Activated gamma-delta T cell treated with Interleukin-2 at 50 U/mL for 16 hours (primary cell): ENCODE measurements at regions not wholly inside any gene's neighbourhood (a gene's known extent, or its start where the extent isn't known, plus 50 kb on each side); places are given as distances from the start of the nearest gene placed in this dataset.
"Not testable (repeated sequence)": the region's sequence is repeated elsewhere in the genome, so short reads cannot be mapped to it uniquely, and the experiment has no call there.

Experiments
- DNase-seq: peaks from one replicate; pipeline ENCODE4 v3.0.0-alpha.2; 2020

GRCh38 chr6:1445650-1446330 lies 56.4 kb downstream of the FOXF2 start:
- DNase-seq, result no peak

- no peak for DNase-seq
Observed at GRCh38 chr6:1449896-1450295, 60.5 kb downstream of the FOXF2 start.

GRCh38 chr6:1453024-1453423 lies 63.6 kb downstream of the FOXF2 start:
- no peak for DNase-seq

GRCh38 chr6:1456816-1457215 lies 67.4 kb downstream of the FOXF2 start:
- not testable (repeated sequence) for DNase-seq

DNA sequence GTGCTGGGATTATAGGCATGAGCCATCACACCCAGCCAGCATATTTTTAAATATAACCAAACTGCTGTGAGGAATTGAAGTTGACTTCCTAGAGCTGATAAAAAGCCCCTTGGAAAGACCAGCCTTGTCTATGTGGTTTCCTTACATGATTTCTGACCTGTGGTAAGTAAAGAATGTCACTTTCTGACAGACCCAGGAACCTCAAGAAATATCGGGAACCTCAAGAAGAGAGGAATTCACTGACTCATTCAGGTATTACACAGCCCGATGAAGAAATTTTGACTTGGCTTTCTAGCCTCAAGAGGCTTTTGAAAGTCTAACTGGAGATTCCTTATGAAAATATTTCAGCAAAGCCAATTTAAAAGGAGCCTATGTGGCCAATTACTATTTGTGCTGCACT lies 71.8 kb downstream of the FOXF2 start:
- DNase-seq, result no peak

DNA sequence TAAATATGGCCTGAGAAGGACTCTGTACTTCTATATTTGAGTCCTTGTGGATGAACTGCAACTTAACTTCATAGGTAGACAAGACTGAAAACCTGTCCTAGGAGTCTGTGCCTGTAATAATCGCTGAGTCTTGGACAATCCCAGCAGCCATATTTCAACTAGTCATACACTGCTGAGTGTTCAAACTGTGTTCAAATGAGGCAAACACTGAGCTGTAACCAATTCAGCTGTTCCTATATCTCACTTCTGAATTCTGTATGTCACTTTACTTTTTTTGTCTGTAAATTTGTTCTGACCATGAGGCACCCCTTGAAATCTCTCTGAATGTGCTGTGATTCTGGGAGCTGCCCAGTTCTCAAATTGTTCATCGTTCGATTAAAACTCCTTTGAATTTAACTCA lies 72.4 kb downstream of the FOXF2 start:
- no peak for DNase-seq

GRCh38 chr6:1463275-1463674 lies 73.9 kb downstream of the FOXF2 start:
- DNase-seq, result no peak

GRCh38 chr6:1463751-1464426 lies 74.5 kb downstream of the FOXF2 start:
- no peak for DNase-seq

- no peak for DNase-seq
Observed at GRCh38 chr6:1464781-1465370, 75.5 kb downstream of the FOXF2 start.

DNA sequence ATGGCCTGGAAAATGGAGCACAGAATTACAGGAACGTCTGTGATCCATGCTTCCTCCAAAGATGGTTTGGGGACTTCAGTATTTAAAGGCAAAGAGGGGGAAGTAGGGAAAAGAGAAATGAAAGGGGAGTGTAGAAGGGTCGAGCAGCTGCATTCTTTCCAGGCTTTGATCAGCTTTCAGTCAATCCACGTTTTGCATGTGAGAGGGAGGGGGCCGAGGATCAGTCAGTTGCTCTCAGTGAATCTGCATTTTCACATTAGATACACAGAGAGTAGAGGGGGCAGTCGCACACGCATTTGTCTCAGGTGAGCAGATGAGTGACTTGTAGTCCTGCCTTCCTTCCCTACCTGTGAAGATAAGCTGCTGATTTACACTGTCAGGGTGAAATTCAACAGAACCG lies 78.8 kb downstream of the FOXF2 start:
- no peak for DNase-seq

- no peak for DNase-seq
Observed at GRCh38 chr6:1470040-1470439, 80.7 kb downstream of the FOXF2 start.

GRCh38 chr6:1472643-1473042 lies 83.3 kb downstream of the FOXF2 start:
- no peak for DNase-seq

GRCh38 chr6:1473166-1473565 lies 83.8 kb downstream of the FOXF2 start:
- DNase-seq, result no peak

GRCh38 chr6:1473598-1473997 lies 84.2 kb downstream of the FOXF2 start:
- DNase-seq, result no peak

DNA sequence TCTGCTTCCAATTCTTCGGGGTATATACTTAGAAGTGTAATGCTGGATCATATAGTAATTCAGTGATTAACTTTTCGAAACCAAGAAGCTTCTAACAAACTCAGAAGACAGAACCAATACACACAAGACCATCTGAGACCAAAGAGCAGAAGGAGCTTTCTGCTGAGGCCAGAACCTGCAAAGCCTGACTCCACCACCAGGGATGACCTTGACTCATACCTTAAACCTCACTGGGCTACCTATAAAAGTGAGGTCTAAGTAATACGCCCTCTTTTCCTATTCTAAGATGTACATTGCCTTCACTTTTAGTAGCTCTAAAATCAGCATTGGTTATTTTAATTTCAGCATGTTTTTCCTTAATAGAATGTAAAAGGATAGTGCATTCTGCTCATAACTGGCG lies 84.8 kb downstream of the FOXF2 start:
- DNase-seq, result no peak

- DNase-seq, result no peak
Observed at GRCh38 chr6:1475174-1475573, 85.8 kb downstream of the FOXF2 start.

DNA sequence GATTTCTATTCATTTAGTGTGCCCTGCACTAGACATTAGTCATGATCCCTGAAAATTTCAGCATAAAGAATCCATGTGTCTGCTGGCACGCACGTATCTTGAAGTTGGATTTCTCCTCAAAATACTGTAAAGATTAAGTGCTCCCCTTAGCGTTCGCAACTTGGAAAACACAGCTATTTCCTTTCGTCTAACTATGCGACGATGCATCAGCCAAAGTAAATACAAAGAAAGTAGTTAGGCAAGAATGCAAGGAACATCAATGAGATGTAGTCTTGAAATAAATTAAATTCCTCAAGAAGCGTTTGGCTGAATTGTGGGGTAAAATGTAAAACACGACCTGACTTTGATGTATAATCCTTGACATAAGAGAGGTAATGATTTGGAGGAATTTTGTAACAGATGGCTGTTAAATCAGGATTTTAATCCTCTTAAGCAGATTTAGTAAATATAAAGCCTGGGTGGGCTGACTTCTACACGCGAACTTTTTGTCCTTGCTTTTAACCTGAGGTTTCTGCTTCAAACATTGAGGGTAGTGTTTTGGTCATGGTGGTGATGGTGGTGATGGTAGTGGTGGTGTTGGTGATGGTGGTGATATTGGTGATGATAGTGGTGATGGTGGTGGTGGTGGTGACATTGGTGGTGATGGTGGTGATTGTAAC lies 88.2 kb downstream of the FOXF2 start:
- DNase-seq, result no peak

DNA sequence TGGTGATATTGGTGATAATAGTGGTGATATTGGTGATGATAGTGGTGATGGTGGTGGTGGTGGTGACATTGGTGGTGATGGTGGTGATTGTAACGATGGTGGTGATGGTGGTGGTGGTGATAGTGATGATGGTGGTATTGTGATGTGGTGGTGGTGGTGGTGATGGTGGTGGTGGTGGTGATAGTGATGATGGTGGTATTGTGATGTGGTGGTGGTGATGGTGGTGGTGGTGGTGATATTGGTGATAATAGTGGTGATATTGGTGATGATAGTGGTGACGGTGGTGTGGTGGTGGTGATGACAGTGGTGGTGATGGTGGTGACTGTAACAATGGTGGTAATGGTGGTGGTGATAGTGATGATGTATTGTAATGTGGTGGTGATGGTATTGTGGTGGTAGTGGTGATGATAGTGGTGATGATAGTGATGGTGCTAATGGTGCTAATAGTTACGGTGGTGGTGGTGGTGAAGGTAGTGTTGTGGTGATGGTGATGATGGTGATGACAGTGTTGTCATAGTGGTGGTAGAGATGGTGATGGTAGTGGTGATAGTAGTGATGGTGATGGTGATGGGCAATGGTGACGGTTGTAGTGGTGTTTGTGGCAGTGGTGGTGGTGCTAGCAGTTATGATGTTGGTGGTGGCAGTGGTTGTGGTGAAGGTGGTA lies 88.9 kb downstream of the FOXF2 start:
- DNase-seq, result not testable (repeated sequence)

DNA sequence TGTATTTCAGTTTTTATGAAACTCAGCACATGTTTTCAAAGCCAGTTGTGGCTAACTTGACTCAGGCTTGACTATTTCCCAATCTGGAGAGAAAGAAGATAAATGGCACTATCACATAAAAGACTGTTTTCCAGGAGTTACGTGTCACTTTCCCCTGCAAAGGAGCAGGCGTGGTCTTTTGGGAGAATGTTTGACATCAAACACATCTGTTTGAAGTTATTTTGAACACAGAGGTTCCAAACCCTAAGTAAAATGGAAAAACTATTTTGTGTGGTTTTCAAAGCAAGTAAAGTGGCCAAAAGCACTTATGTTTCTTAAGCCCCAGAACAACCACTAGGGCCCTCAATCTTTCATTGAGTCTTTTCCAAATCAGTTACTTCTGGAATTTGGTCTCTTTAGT lies 89.7 kb downstream of the FOXF2 start:
- no peak for DNase-seq

GRCh38 chr6:1479601-1480221 lies 90.3 kb downstream of the FOXF2 start:
- no peak for DNase-seq

DNA sequence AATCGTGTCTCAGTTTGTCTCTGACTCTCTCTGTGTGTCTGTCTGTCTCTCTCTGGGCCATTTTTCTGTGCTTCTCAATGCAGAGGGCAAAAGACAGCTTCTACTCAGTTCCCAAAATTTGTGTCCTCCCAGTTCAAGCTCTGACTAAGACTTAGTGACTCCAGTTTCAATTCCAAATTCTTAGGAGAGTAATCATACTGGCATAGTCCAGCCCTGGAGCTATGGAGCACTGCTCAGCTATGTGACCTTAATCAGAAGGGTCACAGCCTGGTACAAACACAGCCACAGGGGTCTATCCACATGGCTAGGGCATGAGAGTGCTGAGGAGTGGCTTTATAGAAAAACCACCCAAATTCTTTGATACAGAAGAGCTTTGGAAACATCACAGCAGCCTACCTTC lies 91.9 kb downstream of the FOXF2 start:
- DNase-seq, result no peak

DNA sequence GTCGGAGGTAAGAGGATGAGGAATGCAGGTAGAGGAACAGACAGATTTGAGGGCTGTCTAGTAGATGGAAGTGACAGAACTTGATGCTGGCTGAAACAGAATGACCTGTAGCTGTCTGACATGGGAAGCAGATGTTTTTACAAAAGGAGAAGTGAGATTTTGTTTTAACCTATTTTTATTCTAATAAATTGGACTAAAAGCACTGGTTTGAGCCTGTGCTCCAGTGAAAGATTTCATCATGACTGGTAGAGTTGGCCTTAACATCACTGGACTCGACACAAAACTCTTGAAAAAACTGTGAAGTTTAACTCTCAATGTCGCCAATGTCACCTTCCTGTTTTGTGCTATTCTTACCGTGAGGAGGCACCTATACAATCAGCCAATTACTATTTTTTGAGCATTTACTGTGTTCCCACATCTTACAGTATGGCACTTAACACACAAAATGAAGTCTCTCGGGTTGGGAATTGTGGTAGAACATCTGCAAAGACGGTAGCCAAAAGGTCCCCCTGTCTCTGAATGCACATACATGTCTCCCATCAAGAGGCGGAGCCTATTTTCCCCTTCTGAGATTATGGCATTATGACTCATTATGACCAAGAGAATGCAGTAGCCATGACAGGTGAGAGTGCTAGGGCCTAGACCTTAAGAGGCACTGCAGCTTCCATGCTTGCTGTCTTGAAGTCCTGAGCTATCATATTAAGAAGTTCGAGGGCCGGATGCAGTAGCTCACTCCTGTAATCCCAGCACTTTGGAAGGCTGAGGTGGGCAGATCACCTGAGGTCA lies 93.2 kb downstream of the FOXF2 start:
- no peak for DNase-seq
